Mesodermal cell (in vitro differentiated cells): ENCODE measurements at regions not wholly inside any gene's neighbourhood (a gene's known extent, or its start where the extent isn't known, plus 50 kb on each side); places are given as distances from the start of the nearest gene placed in this dataset.

Source experiments
- H3K27ac ChIP-seq: 2 replicates; pipeline ENCODE4 v1.7.0; 2013; ENCODE audit warnings: mild to moderate bottlenecking, low read depth, low read length, moderate library complexity; ENCODE audit not compliant: severe bottlenecking
- H3K36me3 ChIP-seq: 2 replicates; pipeline ENCODE4 v1.7.1; 2013; ENCODE audit warnings: mild to moderate bottlenecking, low read length, moderate library complexity; ENCODE audit not compliant: control insufficient read depth, insufficient read depth
- H3K4me1 ChIP-seq: one replicate; pipeline ENCODE4 v1.7.1; 2013; ENCODE audit warnings: mild to moderate bottlenecking, low read length; ENCODE audit not compliant: insufficient read depth, control insufficient read depth, poor library complexity, severe bottlenecking
- H3K4me3 ChIP-seq: 2 replicates; pipeline ENCODE4 v1.7.0; 2013; ENCODE audit warnings: low read length, control low read depth, mild to moderate bottlenecking; ENCODE audit not compliant: insufficient read depth, poor library complexity, severe bottlenecking; ENCODE audit errors: extremely low read depth
- H3K9me3 ChIP-seq: 2 replicates; pipeline ENCODE4 v1.7.1; 2013; ENCODE audit warnings: mild to moderate bottlenecking, low read length, moderate library complexity; ENCODE audit not compliant: control insufficient read depth
- WGBS, 2 experiments: methylation state at CpG; one replicate each; pipeline ENCODE4 v1.1.5; 2013; ENCODE audit warnings: missing lambda C conversion rate in 2 of 2; ENCODE audit not compliant: insufficient coverage in 2 of 2; 5-methylcytosine and 5-hydroxymethylcytosine counted together

DNA sequence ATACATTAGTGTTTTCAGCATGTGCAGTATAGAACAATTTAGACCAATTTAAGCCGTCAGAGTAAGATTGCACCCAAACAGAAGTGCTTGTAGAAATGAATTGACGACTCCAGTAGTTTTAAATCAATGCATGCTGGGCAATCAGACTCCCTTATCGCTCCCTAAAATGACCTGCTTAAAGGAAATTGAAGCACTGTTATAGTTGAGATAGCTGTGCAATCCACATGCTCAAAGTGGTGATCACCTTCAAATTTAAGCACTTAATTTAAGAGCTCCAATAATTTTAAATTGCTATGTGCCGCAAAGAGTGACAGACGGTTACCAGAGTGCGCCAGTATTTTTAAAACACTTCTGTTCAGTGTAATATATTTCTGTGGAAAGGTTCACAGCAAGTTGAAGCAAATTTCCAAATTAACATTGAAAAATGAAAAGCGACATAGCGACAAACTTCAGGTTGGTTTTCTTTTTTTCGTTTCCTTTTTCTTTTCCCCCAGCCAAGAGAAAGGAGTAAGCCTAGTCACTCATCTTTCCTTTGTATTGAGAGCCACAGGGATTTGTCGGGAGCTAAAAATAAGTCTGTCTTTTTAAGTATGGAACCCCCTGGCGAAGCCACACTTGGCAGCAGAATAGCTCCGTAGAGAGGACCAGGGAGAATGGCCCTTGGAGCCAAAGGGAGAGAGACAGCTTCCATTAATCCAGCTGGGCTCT, 436.4 kb upstream of the RBMS3 start:
- no peaks in the 10 kb centered on the region for H3K4me1 ChIP-seq
- H3K9me3 ChIP-seq, result no peaks in the 10 kb centered on the region

DNA sequence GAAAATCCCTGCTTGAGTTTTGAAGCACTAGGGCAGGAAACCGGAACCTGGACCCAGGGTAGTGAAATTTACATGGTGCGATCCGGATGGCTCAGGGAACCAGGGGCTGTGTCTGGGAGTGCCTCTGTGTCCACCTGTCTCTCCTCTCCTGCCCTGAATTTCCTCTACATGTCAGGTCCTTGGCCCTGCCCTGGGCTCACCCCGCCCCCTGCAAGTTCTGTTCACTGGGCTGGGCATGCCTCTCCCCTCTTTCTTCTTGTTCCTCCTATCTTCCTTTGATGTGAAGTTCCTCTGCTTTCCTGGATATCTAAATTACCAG, 435.9 kb upstream of the RBMS3 start:
- Histone ChIP-seq H3K4me3 (no peak overlapping the region), H3K36me3 (no peaks in the 10 kb centered on the region), H3K27ac (no peak overlapping the region), H3K4me1 (no peaks in the 10 kb centered on the region), H3K9me3 (no peaks in the 10 kb centered on the region)
- 89 to 94% methylated on average over 4 of the region's 4 CpGs for WGBS, 2 experiments

More for the DNA sequence above, 436.4 kb upstream of the RBMS3 start:
- WGBS, 2 experiments, result 79 to 90% methylated on average over 4 to 9 of the region's 12 CpGs
- Histone ChIP-seq H3K27ac (no peak overlapping the region), H3K36me3 (no peaks in the 10 kb centered on the region), H3K4me3 (no peak overlapping the region)

DNA sequence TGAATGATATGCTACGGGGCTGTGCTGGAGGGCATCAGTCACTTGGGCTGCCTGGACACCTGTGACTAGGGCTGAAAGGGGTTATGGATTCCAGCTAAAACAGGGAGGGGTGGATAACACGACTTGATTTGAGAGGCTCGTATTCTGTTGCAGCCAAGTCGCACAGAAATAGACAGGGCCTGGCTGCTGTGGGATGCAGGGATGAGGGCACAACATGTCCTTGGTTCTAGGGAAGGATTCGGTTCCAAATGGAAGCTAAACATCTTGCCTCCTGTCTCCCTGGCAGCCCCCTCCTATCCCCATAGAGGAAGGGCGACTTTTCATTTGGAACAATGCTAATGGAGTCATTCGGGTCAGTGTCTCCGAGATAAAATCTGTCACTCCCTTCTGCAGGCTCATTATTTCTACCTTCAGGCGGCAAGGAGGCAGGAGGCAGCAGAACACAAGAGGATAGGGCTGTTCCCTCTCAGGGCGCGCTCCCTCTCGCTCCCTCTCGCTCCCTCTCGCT, 433.8 kb upstream of the RBMS3 start:
- no peak overlapping the region for H3K27ac ChIP-seq
- no peaks in the 10 kb centered on the region for H3K9me3 ChIP-seq
- WGBS, 2 experiments, result 85 to 87% methylated on average over 4 to 12 of the region's 14 CpGs
- no peaks in the 10 kb centered on the region for H3K36me3 ChIP-seq
- H3K4me3 ChIP-seq, result no peak overlapping the region
- H3K4me1 ChIP-seq, result no peaks in the 10 kb centered on the region

- H3K9me3 ChIP-seq, result no peaks in the 10 kb centered on the region
- WGBS, 2 experiments, result 80% methylated on average over 1 to 2 of the region's 4 CpGs
- H3K27ac ChIP-seq, result no peak overlapping the region
- no peaks in the 10 kb centered on the region for H3K4me1 ChIP-seq
- no peak overlapping the region for H3K4me3 ChIP-seq
- no peaks in the 10 kb centered on the region for H3K36me3 ChIP-seq
These were observed 433.1 kb upstream of the RBMS3 start for GRCh38 chr3:28847736-28848135.

- 88 to 100% methylated on average over 1 of the region's 1 CpG for WGBS, 2 experiments
- Histone ChIP-seq H3K9me3 (no peaks in the 10 kb centered on the region), H3K27ac (no peak overlapping the region)
These were observed 430.7 kb upstream of the RBMS3 start for GRCh38 chr3:28850186-28850585.

DNA sequence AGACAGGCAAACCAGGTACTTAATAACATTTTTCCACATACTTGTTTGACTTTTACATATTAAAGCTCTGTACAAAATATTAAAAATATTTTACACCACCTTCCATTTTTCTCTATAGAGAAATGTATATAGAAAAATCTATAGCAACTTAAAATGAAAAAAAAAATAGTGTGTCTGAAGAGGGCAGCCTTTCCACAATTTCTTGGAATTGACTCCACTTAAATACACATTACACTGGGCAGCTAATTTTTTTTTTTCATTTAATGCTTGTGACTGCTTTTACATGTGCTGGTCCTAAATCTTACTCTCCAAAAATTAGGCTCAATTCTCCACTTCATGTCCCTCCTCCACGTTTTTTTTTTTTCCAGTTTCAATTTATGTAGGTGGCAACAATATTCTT, 427.0 kb upstream of the RBMS3 start:
- no CpG with 5 or more reads among the region's 1 CpG for WGBS, 2 experiments

More at GRCh38 chr3:28850186-28850585, 430.7 kb upstream of the RBMS3 start:
- Histone ChIP-seq H3K4me3 (no peak overlapping the region), H3K36me3 (no peaks in the 10 kb centered on the region), H3K4me1 (no peaks in the 10 kb centered on the region)

GRCh38 chr3:28856796-28857195, 424.1 kb upstream of the RBMS3 start:
- no peaks in the 10 kb centered on the region for H3K36me3 ChIP-seq
- H3K9me3 ChIP-seq, result no peaks in the 10 kb centered on the region
- WGBS, 2 experiments, result 100% methylated on average over 3 of the region's 3 CpGs; no CpG with 5 or more reads in 1 of the 2 experiments
- no peak overlapping the region for H3K27ac ChIP-seq
- H3K4me1 ChIP-seq, result no peaks in the 10 kb centered on the region
- no peak overlapping the region for H3K4me3 ChIP-seq

More for the DNA sequence above, 427.0 kb upstream of the RBMS3 start:
- H3K9me3 ChIP-seq, result no peaks in the 10 kb centered on the region
- no peak overlapping the region for H3K4me3 ChIP-seq
- H3K4me1 ChIP-seq, result no peaks in the 10 kb centered on the region
- H3K27ac ChIP-seq, result no peak overlapping the region
- no peaks in the 10 kb centered on the region for H3K36me3 ChIP-seq

GRCh38 chr3:28859897-28860296, 421.0 kb upstream of the RBMS3 start:
- Histone ChIP-seq H3K9me3 (no peaks in the 10 kb centered on the region), H3K4me3 (no peak overlapping the region), H3K36me3 (no peaks in the 10 kb centered on the region), H3K4me1 (no peaks in the 10 kb centered on the region), H3K27ac (no peak overlapping the region)

GRCh38 chr3:28860307-28860706, 420.6 kb upstream of the RBMS3 start:
- Histone ChIP-seq H3K4me3 (no peak overlapping the region), H3K9me3 (no peaks in the 10 kb centered on the region), H3K4me1 (no peaks in the 10 kb centered on the region), H3K27ac (no peak overlapping the region), H3K36me3 (no peaks in the 10 kb centered on the region)
- 97 to 100% methylated on average over 3 of the region's 4 CpGs for WGBS, 2 experiments

- no peaks in the 10 kb centered on the region for H3K4me1 ChIP-seq
- no peak overlapping the region for H3K27ac ChIP-seq
- no peak overlapping the region for H3K4me3 ChIP-seq
- H3K36me3 ChIP-seq, result no peaks in the 10 kb centered on the region
- no peaks in the 10 kb centered on the region for H3K9me3 ChIP-seq
- 100% methylated on average over 4 to 7 of the region's 7 CpGs for WGBS, 2 experiments
These were observed 417.7 kb upstream of the RBMS3 start for GRCh38 chr3:28863186-28863585.

GRCh38 chr3:28867836-28868235, 413.0 kb upstream of the RBMS3 start:
- Histone ChIP-seq H3K4me1 (no peaks in the 10 kb centered on the region), H3K27ac (no peak overlapping the region), H3K36me3 (no peaks in the 10 kb centered on the region), H3K4me3 (no peak overlapping the region), H3K9me3 (no peaks in the 10 kb centered on the region)
- WGBS, 2 experiments, result 75% methylated on average over 1 of the region's 2 CpGs; no CpG with 5 or more reads in 1 of the 2 experiments
